ENCODE measurements at regions not wholly inside any gene's neighbourhood (a gene's known extent, or its start where the extent isn't known, plus 50 kb on each side); places are given as distances from the start of the nearest gene placed in this dataset.

- DNase-seq (ENCODE audit: low spot score): no peak
- Histone ChIP-seq H3K27ac (ENCODE audit: low read depth in 1 of 2, low read length in 2 of 2) (no peak overlapping the region), H3K36me3 (ENCODE audit: control insufficient read depth in 4 of 4, insufficient read depth in 3 of 4, low read depth in 1 of 4, low read length in 3 of 4) (no peaks in the 10 kb centered on the region), H3K9me3 (ENCODE audit: control insufficient read depth in 4 of 4, low read length in 3 of 4) (peaks cover 0 to 3% (median 0%) of the 10 kb centered on the region in 4 donors), H3K4me1 (ENCODE audit: control insufficient read depth in 4 of 4, insufficient read depth in 4 of 4, low read length in 3 of 4) (no peaks in the 10 kb centered on the region), H3K4me3 (ENCODE audit: low read depth in 1 of 3, low read length in 3 of 3) (no peak overlapping the region), H3K9ac (ENCODE audit: low read depth in 1 of 2, low read length in 2 of 2) (no peak overlapping the region), H3K27me3 (ENCODE audit: control insufficient read depth in 4 of 4, insufficient read depth in 4 of 4, low read length in 3 of 4) (peaks cover 0 to 12% (median 3%) of the 10 kb centered on the region in 4 donors)
- TF ChIP-seq TAF1 (conservative IDR thresholded peaks at IDR 0.05) (no peak), MAX (IDR thresholded peaks at IDR 0.05) (no peak), GABPA (IDR thresholded peaks at IDR 0.05 in 1 of 2, conservative IDR thresholded peaks at IDR 0.05 in 1 of 2) (no peak), CTCF (IDR thresholded peaks at IDR 0.05; ENCODE audit: low read depth, low read length, missing input control) (no peak), YY1 (IDR thresholded peaks at IDR 0.05) (no peak), EGR1 (IDR thresholded peaks at IDR 0.05; ENCODE audit: low read depth in 2 of 2) (no peak), SP1 (IDR thresholded peaks at IDR 0.05) (no peak), JUND (IDR thresholded peaks at IDR 0.05) (no peak), FOXA2 (IDR thresholded peaks at IDR 0.05) (no peak), FOXA1 (IDR thresholded peaks at IDR 0.05) (no peak), RAD21 (IDR thresholded peaks at IDR 0.05) (no peak), RXRA (IDR thresholded peaks at IDR 0.05) (no peak), HNF4A (conservative IDR thresholded peaks at IDR 0.05) (no peak), NR2F2 (IDR thresholded peaks at IDR 0.05) (no peak)
- TF ChIP-seq, protein P1, sequence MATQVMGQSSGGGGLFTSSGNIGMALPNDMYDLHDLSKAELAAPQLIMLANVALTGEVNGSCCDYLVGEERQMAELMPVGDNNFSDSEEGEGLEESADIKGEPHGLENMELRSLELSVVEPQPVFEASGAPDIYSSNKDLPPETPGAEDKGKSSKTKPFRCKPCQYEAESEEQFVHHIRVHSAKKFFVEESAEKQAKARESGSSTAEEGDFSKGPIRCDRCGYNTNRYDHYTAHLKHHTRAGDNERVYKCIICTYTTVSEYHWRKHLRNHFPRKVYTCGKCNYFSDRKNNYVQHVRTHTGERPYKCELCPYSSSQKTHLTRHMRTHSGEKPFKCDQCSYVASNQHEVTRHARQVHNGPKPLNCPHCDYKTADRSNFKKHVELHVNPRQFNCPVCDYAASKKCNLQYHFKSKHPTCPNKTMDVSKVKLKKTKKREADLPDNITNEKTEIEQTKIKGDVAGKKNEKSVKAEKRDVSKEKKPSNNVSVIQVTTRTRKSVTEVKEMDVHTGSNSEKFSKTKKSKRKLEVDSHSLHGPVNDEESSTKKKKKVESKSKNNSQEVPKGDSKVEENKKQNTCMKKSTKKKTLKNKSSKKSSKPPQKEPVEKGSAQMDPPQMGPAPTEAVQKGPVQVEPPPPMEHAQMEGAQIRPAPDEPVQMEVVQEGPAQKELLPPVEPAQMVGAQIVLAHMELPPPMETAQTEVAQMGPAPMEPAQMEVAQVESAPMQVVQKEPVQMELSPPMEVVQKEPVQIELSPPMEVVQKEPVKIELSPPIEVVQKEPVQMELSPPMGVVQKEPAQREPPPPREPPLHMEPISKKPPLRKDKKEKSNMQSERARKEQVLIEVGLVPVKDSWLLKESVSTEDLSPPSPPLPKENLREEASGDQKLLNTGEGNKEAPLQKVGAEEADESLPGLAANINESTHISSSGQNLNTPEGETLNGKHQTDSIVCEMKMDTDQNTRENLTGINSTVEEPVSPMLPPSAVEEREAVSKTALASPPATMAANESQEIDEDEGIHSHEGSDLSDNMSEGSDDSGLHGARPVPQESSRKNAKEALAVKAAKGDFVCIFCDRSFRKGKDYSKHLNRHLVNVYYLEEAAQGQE (IDR thresholded peaks at IDR 0.05): no peak
- 48% methylated on average over 5 of the region's 5 CpGs for WGBS
Observed at GRCh38 chr9:116098476-116098875, 55.1 kb upstream of the PAPPA start.

DNA sequence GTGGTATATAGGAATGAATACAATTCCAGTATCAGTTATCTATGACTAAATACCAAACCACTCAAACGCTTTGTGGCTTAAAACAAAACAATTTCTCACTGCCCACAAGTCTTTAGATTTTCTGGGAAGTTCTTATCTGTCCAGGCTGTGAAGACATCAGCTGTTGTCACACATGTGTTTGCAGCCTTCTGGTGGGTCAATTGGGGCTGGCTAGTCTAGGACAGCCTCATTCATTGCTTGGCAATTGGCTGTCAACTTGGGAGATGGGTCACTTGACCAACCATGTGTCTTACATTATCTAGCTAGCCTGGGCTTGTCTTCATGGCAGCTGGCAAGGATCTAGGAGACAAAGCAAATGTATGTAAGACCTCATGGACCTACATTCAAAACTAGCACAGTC is 53.8 kb upstream of the PAPPA start:
- peaks cover 0 to 3% (median 0%) of the 10 kb centered on the region in 4 donors for H3K9me3 ChIP-seq (ENCODE audit: control insufficient read depth in 4 of 4, low read length in 3 of 4)
- peaks cover 0 to 12% (median 3%) of the 10 kb centered on the region in 4 donors for H3K27me3 ChIP-seq (ENCODE audit: control insufficient read depth in 4 of 4, insufficient read depth in 4 of 4, low read length in 3 of 4)
- no peak for DNase-seq (ENCODE audit: low spot score)
- no peak overlapping the region for H3K9ac ChIP-seq (ENCODE audit: low read depth in 1 of 2, low read length in 2 of 2)
- no peak overlapping the region for H3K4me3 ChIP-seq (ENCODE audit: low read depth in 1 of 3, low read length in 3 of 3)
- H3K4me1 ChIP-seq (ENCODE audit: control insufficient read depth in 4 of 4, insufficient read depth in 4 of 4, low read length in 3 of 4): no peaks in the 10 kb centered on the region
- H3K27ac ChIP-seq (ENCODE audit: low read depth in 1 of 2, low read length in 2 of 2): no peak overlapping the region
- no peak for TF ChIP-seq SP1 (IDR thresholded peaks at IDR 0.05)
- no peak for TF ChIP-seq NR2F2 (IDR thresholded peaks at IDR 0.05)
- TF ChIP-seq HNF4G (IDR thresholded peaks at IDR 0.05): no peak
- TF ChIP-seq EGR1 (IDR thresholded peaks at IDR 0.05; ENCODE audit: low read depth in 2 of 2): no peak
- TF ChIP-seq MAX (IDR thresholded peaks at IDR 0.05): no peak
- TF ChIP-seq, protein P1 (IDR thresholded peaks at IDR 0.05): no peak
- no peak for TF ChIP-seq TAF1 (conservative IDR thresholded peaks at IDR 0.05)
- H3K36me3 ChIP-seq (ENCODE audit: control insufficient read depth in 4 of 4, insufficient read depth in 3 of 4, low read depth in 1 of 4, low read length in 3 of 4): no peaks in the 10 kb centered on the region
- WGBS: 67% methylated on average over 1 of the region's 1 CpG

All from liver (tissue), 8 donors.